GM23248 (cell line): ENCODE measurements at regions not wholly inside any gene's neighbourhood (a gene's known extent, or its start where the extent isn't known, plus 50 kb on each side); places are given as distances from the start of the nearest gene placed in this dataset.

Source experiments
- EZH2 ChIP-seq: fragments of 200-600 bp; sonication (generic); IDR thresholded peaks from 2 replicates; pipeline ENCODE4 v1.6.1; 2018; ENCODE audit warnings: antibody characterized with exemption, mild to moderate bottlenecking; ENCODE audit not compliant: insufficient read depth, poor library complexity, severe bottlenecking
- EZH2phosphoT487 ChIP-seq: fragments of 200-600 bp; sonication (generic); IDR thresholded peaks from 2 replicates; pipeline ENCODE4 v1.6.1; 2018; ENCODE audit warnings: antibody characterized with exemption, moderate library complexity, mild to moderate bottlenecking, low read depth; ENCODE audit not compliant: insufficient read depth

DNA sequence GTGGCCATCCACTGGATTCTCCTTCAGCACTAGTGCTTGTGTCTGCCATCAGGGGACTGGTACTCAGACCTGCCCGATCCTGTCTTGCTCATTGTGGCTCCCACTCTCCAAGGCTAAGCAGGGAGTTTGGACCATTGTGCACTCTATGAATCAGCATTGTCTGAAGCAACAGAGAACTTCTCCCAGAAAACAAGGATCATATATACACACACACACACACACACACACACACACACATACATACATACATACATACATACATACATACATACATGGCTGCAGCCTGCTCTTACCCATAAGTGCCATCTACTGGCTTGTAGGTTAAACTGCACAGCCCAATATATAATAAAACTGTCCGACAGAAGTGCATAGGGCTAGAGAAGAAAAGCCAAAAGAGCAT, 345.3 kb upstream of the LCORL start:
- TF ChIP-seq EZH2 = no peak
- TF ChIP-seq EZH2phosphoT487 = no peak
